Activated naive CD8-positive, alpha-beta T cell treated with anti-CD3 and anti-CD28 coated beads for 36 hours (primary cell): ENCODE measurements at regions not wholly inside any gene's neighbourhood (a gene's known extent, or its start where the extent isn't known, plus 50 kb on each side); places are given as distances from the start of the nearest gene placed in this dataset.

ENCODE experiments used
- DNase-seq: peaks from one replicate; pipeline ENCODE4 v3.0.0; 2021
- H3K27ac Mint-ChIP-seq: one replicate; pipeline ENCODE4 v1.8.0; 2022; ENCODE audit warnings: mild to moderate bottlenecking, moderate library complexity, mixed read lengths
- H3K27me3 Mint-ChIP-seq: one replicate; pipeline ENCODE4 v1.8.0; 2022; ENCODE audit warnings: mild to moderate bottlenecking, mixed read lengths
- H3K36me3 Mint-ChIP-seq: one replicate; pipeline ENCODE4 v1.8.0; 2021; ENCODE audit warnings: mild to moderate bottlenecking, mixed read lengths
- H3K4me1 Mint-ChIP-seq: one replicate; pipeline ENCODE4 v1.8.0; 2021; ENCODE audit warnings: mixed read lengths
- H3K4me3 Mint-ChIP-seq: one replicate; pipeline ENCODE4 v1.8.0; 2022; ENCODE audit warnings: mild to moderate bottlenecking, moderate library complexity, mixed read lengths
- H3K9me3 Mint-ChIP-seq: one replicate; pipeline ENCODE4 v1.8.0; 2022; ENCODE audit warnings: mixed read lengths

GRCh38 chr2:71751590-71751989 is 298.2 kb downstream of the DYSF start:
- H3K27ac Mint-ChIP-seq = no peak overlapping the region
- H3K9me3 Mint-ChIP-seq = peaks cover 7% of the 10 kb centered on the region
- H3K4me1 Mint-ChIP-seq = no peaks in the 10 kb centered on the region
- peaks cover 12% of the 10 kb centered on the region for H3K27me3 Mint-ChIP-seq
- no peaks in the 10 kb centered on the region for H3K36me3 Mint-ChIP-seq
- DNase-seq = no peak
- H3K4me3 Mint-ChIP-seq = no peak overlapping the region

- Mint-ChIP-seq H3K9me3 (peaks cover 7% of the 10 kb centered on the region), H3K27ac (no peak overlapping the region)
Measured at GRCh38 chr2:71749671-71750101, 296.3 kb downstream of the DYSF start.

GRCh38 chr2:71748227-71748626 is 294.9 kb downstream of the DYSF start:
- Mint-ChIP-seq H3K27ac (no peak overlapping the region), H3K36me3 (no peaks in the 10 kb centered on the region), H3K9me3 (peaks cover 7% of the 10 kb centered on the region), H3K27me3 (peaks cover 8% of the 10 kb centered on the region), H3K4me1 (no peaks in the 10 kb centered on the region), H3K4me3 (no peak overlapping the region)
- no peak for DNase-seq

More at GRCh38 chr2:71749671-71750101, 296.3 kb downstream of the DYSF start:
- DNase-seq = no peak
- no peaks in the 10 kb centered on the region for H3K36me3 Mint-ChIP-seq
- peaks cover 8% of the 10 kb centered on the region for H3K27me3 Mint-ChIP-seq
- H3K4me1 Mint-ChIP-seq = no peaks in the 10 kb centered on the region
- no peak overlapping the region for H3K4me3 Mint-ChIP-seq

- no peak overlapping the region for H3K27ac Mint-ChIP-seq
- H3K4me3 Mint-ChIP-seq = no peak overlapping the region
- H3K36me3 Mint-ChIP-seq = no peaks in the 10 kb centered on the region
- H3K27me3 Mint-ChIP-seq = peaks cover 8% of the 10 kb centered on the region
- H3K9me3 Mint-ChIP-seq = peaks cover 7% of the 10 kb centered on the region
- no peaks in the 10 kb centered on the region for H3K4me1 Mint-ChIP-seq
- no peak for DNase-seq
Measured at GRCh38 chr2:71747559-71747958, 294.2 kb downstream of the DYSF start.

GRCh38 chr2:71746946-71747501 is 293.7 kb downstream of the DYSF start:
- Mint-ChIP-seq H3K36me3 (no peaks in the 10 kb centered on the region), H3K9me3 (peaks cover 7% of the 10 kb centered on the region), H3K27ac (no peak overlapping the region), H3K4me1 (no peaks in the 10 kb centered on the region), H3K27me3 (peaks cover 8% of the 10 kb centered on the region), H3K4me3 (no peak overlapping the region)
- no peak for DNase-seq

- H3K9me3 Mint-ChIP-seq = peaks cover 6% of the 10 kb centered on the region
- H3K27ac Mint-ChIP-seq = no peak overlapping the region
- no peak overlapping the region for H3K4me3 Mint-ChIP-seq
- no peaks in the 10 kb centered on the region for H3K4me1 Mint-ChIP-seq
- peaks cover 3% of the 10 kb centered on the region for H3K27me3 Mint-ChIP-seq
- H3K36me3 Mint-ChIP-seq = no peaks in the 10 kb centered on the region
- no peak for DNase-seq
Measured at GRCh38 chr2:71744781-71745180, 291.4 kb downstream of the DYSF start.

GRCh38 chr2:71743995-71744675 is 290.8 kb downstream of the DYSF start:
- H3K27me3 Mint-ChIP-seq = peaks cover 3% of the 10 kb centered on the region
- peaks cover 6% of the 10 kb centered on the region for H3K9me3 Mint-ChIP-seq
- no peak for DNase-seq
- H3K4me1 Mint-ChIP-seq = no peaks in the 10 kb centered on the region
- no peaks in the 10 kb centered on the region for H3K36me3 Mint-ChIP-seq
- H3K4me3 Mint-ChIP-seq = no peak overlapping the region
- H3K27ac Mint-ChIP-seq = no peak overlapping the region

GRCh38 chr2:71742953-71743601 is 289.7 kb downstream of the DYSF start:
- Mint-ChIP-seq H3K27ac (no peak overlapping the region), H3K4me1 (no peaks in the 10 kb centered on the region)
- no peak for DNase-seq

GRCh38 chr2:71736986-71737385 is 283.6 kb downstream of the DYSF start:
- no peak overlapping the region for H3K27ac Mint-ChIP-seq
- H3K9me3 Mint-ChIP-seq = peaks cover 6% of the 10 kb centered on the region
- H3K4me3 Mint-ChIP-seq = no peak overlapping the region
- H3K27me3 Mint-ChIP-seq = peaks cover 14% of the 10 kb centered on the region
- H3K4me1 Mint-ChIP-seq = no peaks in the 10 kb centered on the region
- no peaks in the 10 kb centered on the region for H3K36me3 Mint-ChIP-seq
- no peak for DNase-seq

More at GRCh38 chr2:71742953-71743601, 289.7 kb downstream of the DYSF start:
- H3K27me3 Mint-ChIP-seq = peaks cover 8% of the 10 kb centered on the region
- peaks cover 6% of the 10 kb centered on the region for H3K9me3 Mint-ChIP-seq
- no peaks in the 10 kb centered on the region for H3K36me3 Mint-ChIP-seq
- no peak overlapping the region for H3K4me3 Mint-ChIP-seq

GRCh38 chr2:71736091-71736861 is 282.9 kb downstream of the DYSF start:
- Mint-ChIP-seq H3K27ac (no peak overlapping the region), H3K36me3 (no peaks in the 10 kb centered on the region), H3K9me3 (peaks cover 6% of the 10 kb centered on the region), H3K4me1 (no peaks in the 10 kb centered on the region), H3K4me3 (no peak overlapping the region), H3K27me3 (peaks cover 13% of the 10 kb centered on the region)
- DNase-seq = no peak
